ENCODE measurements at regions not wholly inside any gene's neighbourhood (a gene's known extent, or its start where the extent isn't known, plus 50 kb on each side); places are given as distances from the start of the nearest gene placed in this dataset.
A peak's percentile ranks its signal among the peaks of the same experiment; 100 is the strongest.

GRCh38 chr5:3893975-3894374 lies 298.3 kb downstream of the IRX1 start:
- Mint-ChIP-seq H3K9me3 (no peaks in the 10 kb centered on the region), H3K4me1 (no peaks in the 10 kb centered on the region), H3K27ac (no peak overlapping the region), H3K4me3 (no peak overlapping the region), H3K27me3 (no peaks in the 10 kb centered on the region), H3K36me3 (ENCODE audit: low read depth) (no peaks in the 10 kb centered on the region)
- DNase-seq: no peak
- intact Hi-C loops (cut with micrococcal nuclease): no loop called here

- no peaks in the 10 kb centered on the region for H3K4me1 Mint-ChIP-seq
- no peaks in the 10 kb centered on the region for H3K27me3 Mint-ChIP-seq
- no peak for DNase-seq
- intact Hi-C loops (cut with micrococcal nuclease): no loop called here
- no peak overlapping the region for H3K4me3 Mint-ChIP-seq
- no peak overlapping the region for H3K27ac Mint-ChIP-seq
- H3K9me3 Mint-ChIP-seq: no peaks in the 10 kb centered on the region
- H3K36me3 Mint-ChIP-seq (ENCODE audit: low read depth): no peaks in the 10 kb centered on the region
These were observed 300.5 kb downstream of the IRX1 start for GRCh38 chr5:3896098-3896497.

GRCh38 chr5:3899093-3899492 lies 303.5 kb downstream of the IRX1 start:
- H3K27me3 Mint-ChIP-seq: no peaks in the 10 kb centered on the region
- H3K27ac Mint-ChIP-seq: no peak overlapping the region
- peaks cover 9% of the 10 kb centered on the region for H3K9me3 Mint-ChIP-seq
- no peak overlapping the region for H3K4me3 Mint-ChIP-seq
- H3K4me1 Mint-ChIP-seq: no peaks in the 10 kb centered on the region
- intact Hi-C loops (cut with micrococcal nuclease): no loop called here
- DNase-seq: no peak
- H3K36me3 Mint-ChIP-seq (ENCODE audit: low read depth): no peaks in the 10 kb centered on the region

- H3K9me3 Mint-ChIP-seq: peaks cover 16% of the 10 kb centered on the region
- intact Hi-C loops (cut with micrococcal nuclease): no loop called here
- no peaks in the 10 kb centered on the region for H3K36me3 Mint-ChIP-seq (ENCODE audit: low read depth)
- no peak for DNase-seq
- no peak overlapping the region for H3K4me3 Mint-ChIP-seq
- no peaks in the 10 kb centered on the region for H3K27me3 Mint-ChIP-seq
- no peaks in the 10 kb centered on the region for H3K4me1 Mint-ChIP-seq
- H3K27ac Mint-ChIP-seq: no peak overlapping the region
These were observed 309.0 kb downstream of the IRX1 start for GRCh38 chr5:3904584-3904983.

- Mint-ChIP-seq H3K27ac (no peak overlapping the region), H3K4me3 (no peak overlapping the region), H3K27me3 (no peaks in the 10 kb centered on the region), H3K36me3 (ENCODE audit: low read depth) (no peaks in the 10 kb centered on the region), H3K4me1 (no peaks in the 10 kb centered on the region), H3K9me3 (peaks cover 16% of the 10 kb centered on the region)
- DNase-seq: no peak
- intact Hi-C loops (cut with micrococcal nuclease): no loop called here
These were observed 309.4 kb downstream of the IRX1 start for GRCh38 chr5:3905031-3905430.

GRCh38 chr5:3905521-3905920 lies 309.9 kb downstream of the IRX1 start:
- no peaks in the 10 kb centered on the region for H3K27me3 Mint-ChIP-seq
- H3K36me3 Mint-ChIP-seq (ENCODE audit: low read depth): no peaks in the 10 kb centered on the region
- no peak overlapping the region for H3K27ac Mint-ChIP-seq
- H3K4me3 Mint-ChIP-seq: no peak overlapping the region
- intact Hi-C loops (cut with micrococcal nuclease): no loop called here
- H3K9me3 Mint-ChIP-seq: peaks cover 16% of the 10 kb centered on the region
- H3K4me1 Mint-ChIP-seq: no peaks in the 10 kb centered on the region
- no peak for DNase-seq

GRCh38 chr5:3911111-3911510 lies 315.5 kb downstream of the IRX1 start:
- intact Hi-C loops (cut with micrococcal nuclease): no loop called here
- Mint-ChIP-seq H3K4me3 (no peak overlapping the region), H3K27ac (no peak overlapping the region), H3K9me3 (no peaks in the 10 kb centered on the region), H3K4me1 (no peaks in the 10 kb centered on the region), H3K36me3 (ENCODE audit: low read depth) (no peaks in the 10 kb centered on the region), H3K27me3 (no peaks in the 10 kb centered on the region)
- DNase-seq: no peak

- no peak for DNase-seq
- intact Hi-C loops (cut with micrococcal nuclease): no loop called here
- no peaks in the 10 kb centered on the region for H3K4me1 Mint-ChIP-seq
These were observed 316.1 kb downstream of the IRX1 start for GRCh38 chr5:3911773-3912172.

GRCh38 chr5:3912790-3913189 lies 317.2 kb downstream of the IRX1 start:
- Mint-ChIP-seq H3K27me3 (no peaks in the 10 kb centered on the region), H3K4me1 (no peaks in the 10 kb centered on the region), H3K9me3 (no peaks in the 10 kb centered on the region), H3K36me3 (ENCODE audit: low read depth) (no peaks in the 10 kb centered on the region), H3K4me3 (no peak overlapping the region), H3K27ac (no peak overlapping the region)
- DNase-seq: no peak
- intact Hi-C loops (cut with micrococcal nuclease): no loop called here

More at GRCh38 chr5:3911773-3912172, 316.1 kb downstream of the IRX1 start:
- Mint-ChIP-seq H3K9me3 (no peaks in the 10 kb centered on the region), H3K4me3 (no peak overlapping the region), H3K27me3 (no peaks in the 10 kb centered on the region), H3K36me3 (ENCODE audit: low read depth) (no peaks in the 10 kb centered on the region), H3K27ac (no peak overlapping the region)

GRCh38 chr5:3913279-3913678 lies 317.6 kb downstream of the IRX1 start:
- Mint-ChIP-seq H3K4me1 (no peaks in the 10 kb centered on the region), H3K27me3 (no peaks in the 10 kb centered on the region), H3K36me3 (ENCODE audit: low read depth) (no peaks in the 10 kb centered on the region), H3K27ac (no peak overlapping the region), H3K9me3 (no peaks in the 10 kb centered on the region), H3K4me3 (no peak overlapping the region)
- DNase-seq: peak; percentile 12
- intact Hi-C loops (cut with micrococcal nuclease): no loop called here

GRCh38 chr5:3925022-3925421 lies 329.4 kb downstream of the IRX1 start:
- DNase-seq: peak; percentile 22
- Mint-ChIP-seq H3K27me3 (no peaks in the 10 kb centered on the region), H3K9me3 (peaks cover 13% of the 10 kb centered on the region), H3K27ac (no peak overlapping the region), H3K36me3 (ENCODE audit: low read depth) (no peaks in the 10 kb centered on the region), H3K4me1 (no peaks in the 10 kb centered on the region), H3K4me3 (no peak overlapping the region)
- intact Hi-C loops (cut with micrococcal nuclease): no loop called here

GRCh38 chr5:3925935-3926334 lies 330.3 kb downstream of the IRX1 start:
- peaks cover 10% of the 10 kb centered on the region for H3K9me3 Mint-ChIP-seq
- no peaks in the 10 kb centered on the region for H3K27me3 Mint-ChIP-seq
- no peaks in the 10 kb centered on the region for H3K36me3 Mint-ChIP-seq (ENCODE audit: low read depth)
- no peaks in the 10 kb centered on the region for H3K4me1 Mint-ChIP-seq
- H3K4me3 Mint-ChIP-seq: no peak overlapping the region
- H3K27ac Mint-ChIP-seq: no peak overlapping the region
- intact Hi-C loops (cut with micrococcal nuclease): no loop called here
- DNase-seq: peak; percentile 20

- no peaks in the 10 kb centered on the region for H3K4me1 Mint-ChIP-seq
- H3K4me3 Mint-ChIP-seq: no peak overlapping the region
These were observed 334.2 kb downstream of the IRX1 start for GRCh38 chr5:3929799-3930198.

GRCh38 chr5:3931976-3932375 lies 336.3 kb downstream of the IRX1 start:
- Mint-ChIP-seq H3K4me3 (no peak overlapping the region), H3K27ac (no peak overlapping the region), H3K36me3 (ENCODE audit: low read depth) (no peaks in the 10 kb centered on the region), H3K9me3 (peaks cover 10% of the 10 kb centered on the region), H3K4me1 (no peaks in the 10 kb centered on the region), H3K27me3 (no peaks in the 10 kb centered on the region)
- intact Hi-C loops (cut with micrococcal nuclease): no loop called here
- DNase-seq: no peak

More at GRCh38 chr5:3929799-3930198, 334.2 kb downstream of the IRX1 start:
- DNase-seq: no peak
- Mint-ChIP-seq H3K36me3 (ENCODE audit: low read depth) (no peaks in the 10 kb centered on the region), H3K27me3 (no peaks in the 10 kb centered on the region), H3K27ac (no peak overlapping the region), H3K9me3 (peaks cover 10% of the 10 kb centered on the region)
- intact Hi-C loops (cut with micrococcal nuclease): no loop called here

GRCh38 chr5:3933536-3933935 lies 337.9 kb downstream of the IRX1 start:
- no peak for DNase-seq
- Mint-ChIP-seq H3K27me3 (no peaks in the 10 kb centered on the region), H3K36me3 (ENCODE audit: low read depth) (no peaks in the 10 kb centered on the region), H3K27ac (no peak overlapping the region), H3K4me3 (no peak overlapping the region), H3K9me3 (peaks cover 6% of the 10 kb centered on the region), H3K4me1 (no peaks in the 10 kb centered on the region)
- intact Hi-C loops (cut with micrococcal nuclease): no loop called here
